GM23338 (cell line): ENCODE measurements at regions not wholly inside any gene's neighbourhood (a gene's known extent, or its start where the extent isn't known, plus 50 kb on each side); places are given as distances from the start of the nearest gene placed in this dataset.

ENCODE experiments used
- ATAC-seq: fragments of 200-7000 bp; cut with Tn5 transposase; 3 replicates; pipeline ENCODE4 v1.9.1; 2020
- DNase-seq: peaks from one replicate; pipeline ENCODE4 v3.0.0-alpha.2; 2015; ENCODE audit warnings: low spot score
- H2AFZ ChIP-seq: fragments of 200-600 bp; sonication (generic); 2 replicates; pipeline ENCODE4 v1.8.0; 2016; ENCODE audit warnings: antibody characterized with exemption, mild to moderate bottlenecking, moderate library complexity
- H3F3A ChIP-seq: fragments of 200-600 bp; sonication (generic); replicated peaks from 2 replicates; pipeline ENCODE4 v1.8.0; 2017; ENCODE audit warnings: antibody characterized with exemption, mixed run types, low read depth
- H3K27ac ChIP-seq: fragments of 200-600 bp; sonication (generic); 2 replicates; pipeline ENCODE4 v1.6.1; 2016; ENCODE audit warnings: low read depth
- H3K27me3 ChIP-seq: fragments of 200-600 bp; sonication (generic); 2 replicates; pipeline ENCODE4 v1.8.0; 2016; ENCODE audit warnings: mild to moderate bottlenecking, mixed run types, moderate library complexity; ENCODE audit not compliant: insufficient read depth
- H3K36me3 ChIP-seq: fragments of 200-600 bp; sonication (generic); 2 replicates; pipeline ENCODE4 v1.8.0; 2016; ENCODE audit warnings: mild to moderate bottlenecking; ENCODE audit not compliant: insufficient read depth
- H3K4me1 ChIP-seq: fragments of 200-600 bp; sonication (generic); 2 replicates; pipeline ENCODE4 v1.8.0; 2016; ENCODE audit warnings: mild to moderate bottlenecking, moderate library complexity; ENCODE audit not compliant: insufficient read depth
- H3K4me2 ChIP-seq: fragments of 200-600 bp; sonication (generic); 2 replicates; pipeline ENCODE4 v1.7.1; 2017; ENCODE audit warnings: mixed run types
- H3K4me3 ChIP-seq: fragments of 200-600 bp; sonication (generic); 2 replicates; pipeline ENCODE4 v1.6.1; 2016; ENCODE audit warnings: mixed run types
- H3K79me2 ChIP-seq: fragments of 200-600 bp; sonication (generic); replicated peaks from 2 replicates; pipeline ENCODE4 v1.8.0; 2017; ENCODE audit warnings: mild to moderate bottlenecking; ENCODE audit not compliant: insufficient read depth
- H3K9me2 ChIP-seq: fragments of 200-600 bp; sonication (generic); 2 replicates; pipeline ENCODE4 v1.8.0; 2017; ENCODE audit not compliant: insufficient read depth
- H4K20me1 ChIP-seq: fragments of 200-600 bp; sonication (generic); replicated peaks from 2 replicates; pipeline ENCODE4 v1.8.0; 2017; ENCODE audit warnings: mild to moderate bottlenecking; ENCODE audit not compliant: insufficient read depth
- H3K27ac Mint-ChIP-seq: 2 replicates; pipeline ENCODE4 v1.8.0; 2020; ENCODE audit warnings: inconsistent platforms, mild to moderate bottlenecking, moderate library complexity, mixed read lengths
- H3K27me3 Mint-ChIP-seq: 3 replicates; pipeline ENCODE4 v1.8.0; 2022; ENCODE audit warnings: low read depth, mild to moderate bottlenecking, moderate library complexity, mixed read lengths, inconsistent platforms; ENCODE audit not compliant: insufficient read depth, poor library complexity
- H3K36me3 Mint-ChIP-seq: 3 replicates; pipeline ENCODE4 v1.8.0; 2021; ENCODE audit warnings: low read depth, mild to moderate bottlenecking, inconsistent platforms, moderate library complexity, mixed read lengths
- H3K4me1 Mint-ChIP-seq: 3 replicates; pipeline ENCODE4 v1.8.0; 2020; ENCODE audit warnings: mild to moderate bottlenecking, inconsistent platforms, mixed read lengths
- H3K4me3 Mint-ChIP-seq: 3 replicates; pipeline ENCODE4 v1.8.0; 2021; ENCODE audit warnings: moderate library complexity, mild to moderate bottlenecking, inconsistent platforms, mixed read lengths
- H3K9me3 Mint-ChIP-seq: 3 replicates; pipeline ENCODE4 v1.8.0; 2020; ENCODE audit warnings: moderate library complexity, mild to moderate bottlenecking, inconsistent platforms, mixed read lengths
- CREB1 ChIP-seq: fragments of 250-450 bp; sonication (Bioruptor Pico); IDR thresholded peaks from 2 replicates; pipeline ENCODE4 v1.5.0; 2020; ENCODE audit warnings: low read depth, mild to moderate bottlenecking, moderate library complexity
- CTCF ChIP-seq, 2 experiments: fragments of 200-600 bp in 1 of 2; sonication (generic) in 1 of 2; conservative IDR thresholded peaks; 2 replicates each; pipeline versions ENCODE4 v1.5.1 to v1.6.1; 2016 to 2017; ENCODE audit warnings: antibody characterized with exemption in 2 of 2, low read depth in 2 of 2, mild to moderate bottlenecking in 2 of 2, moderate library complexity in 1 of 2
- ETS1 ChIP-seq: IDR thresholded peaks from 2 replicates; pipeline ENCODE4 v1.6.1; 2016; ENCODE audit warnings: antibody characterized with exemption
- EZH2 ChIP-seq: fragments of 200-600 bp; sonication (generic); IDR thresholded peaks from one replicate; pipeline ENCODE4 v1.8.0; 2017; ENCODE audit warnings: antibody characterized with exemption, mild to moderate bottlenecking, low read depth; ENCODE audit not compliant: unreplicated experiment
- EZH2phosphoT487 ChIP-seq: fragments of 200-600 bp; sonication (generic); IDR thresholded peaks from one replicate; pipeline ENCODE4 v1.8.1; 2018; ENCODE audit warnings: antibody characterized with exemption; ENCODE audit not compliant: unreplicated experiment
- JUNB ChIP-seq: IDR thresholded peaks from one replicate; pipeline ENCODE4 v1.6.1; 2016; ENCODE audit warnings: antibody characterized with exemption; ENCODE audit not compliant: unreplicated experiment
- NANOG ChIP-seq: IDR thresholded peaks from 2 replicates; pipeline ENCODE4 v1.6.1; 2016; ENCODE audit warnings: antibody characterized with exemption, borderline replicate concordance
- POLR2AphosphoS5 ChIP-seq: IDR thresholded peaks from 2 replicates; pipeline ENCODE4 v1.6.1; 2016; ENCODE audit warnings: antibody characterized with exemption, low read depth
- REST ChIP-seq: IDR thresholded peaks from one replicate; pipeline ENCODE4 v1.6.1; 2018; ENCODE audit warnings: antibody characterized with exemption; ENCODE audit not compliant: unreplicated experiment
- STAT1 ChIP-seq: IDR thresholded peaks from one replicate; pipeline ENCODE4 v1.6.1; 2016; ENCODE audit warnings: antibody characterized with exemption; ENCODE audit not compliant: unreplicated experiment
- ZNF114 ChIP-seq: fragments of 250-450 bp; sonication (Bioruptor Pico); IDR thresholded peaks from 2 replicates; pipeline ENCODE4 v1.5.0; 2020; ENCODE audit warnings: mild to moderate bottlenecking, moderate library complexity
- ZNF331 ChIP-seq: fragments of 250-450 bp; sonication (Bioruptor Pico); IDR thresholded peaks from 2 replicates; pipeline ENCODE4 v1.5.0; 2020; ENCODE audit warnings: low read depth, mild to moderate bottlenecking, moderate library complexity
- ZNF462 ChIP-seq: fragments of 250-450 bp; sonication (Bioruptor Pico); IDR thresholded peaks from 2 replicates; pipeline ENCODE4 v1.5.0; 2020; ENCODE audit warnings: mild to moderate bottlenecking, moderate library complexity

DNA sequence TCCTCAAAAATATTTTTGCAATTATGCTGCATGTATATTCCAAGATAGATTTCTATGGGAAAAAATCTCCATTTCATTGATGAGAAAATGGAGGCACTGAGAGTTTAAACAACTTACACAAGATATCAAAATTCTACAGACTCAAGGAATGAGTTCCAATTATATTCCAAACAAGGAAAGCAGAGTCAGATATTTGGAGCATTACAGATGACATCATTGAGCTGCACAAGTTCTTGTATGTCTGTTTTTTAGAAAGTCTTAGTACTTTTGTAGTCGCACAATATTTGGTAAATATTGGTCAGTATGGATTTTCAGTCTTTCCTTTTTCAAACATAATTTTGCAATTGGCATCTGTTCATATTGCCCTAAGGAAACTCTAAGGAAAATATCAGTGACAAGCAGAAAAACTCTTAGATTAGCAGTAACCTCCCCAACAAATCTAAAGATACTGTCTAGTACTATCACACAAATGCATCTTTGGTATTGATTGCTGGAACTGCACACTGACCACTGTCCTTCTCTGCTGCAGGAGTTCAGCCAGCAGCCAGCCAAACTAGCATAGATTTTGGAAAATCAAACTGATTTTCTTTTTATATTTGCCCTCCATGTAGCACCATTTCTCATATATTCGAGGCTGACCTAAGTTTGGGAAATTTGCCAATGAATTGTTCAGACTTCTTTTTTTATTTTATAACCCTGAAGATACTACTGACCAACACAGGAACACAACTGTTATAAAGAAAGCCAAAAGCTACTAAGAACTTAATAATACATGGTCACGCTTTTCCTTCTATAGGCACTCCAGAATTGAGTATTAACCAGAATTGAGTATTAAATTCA lies 51.7 kb upstream of the TBX18 start:
- Mint-ChIP-seq H3K27ac (no peak overlapping the region), H3K4me1 (no peaks in the 10 kb centered on the region), H3K27me3 (no peaks in the 10 kb centered on the region), H3K9me3 (peaks cover 10% of the 10 kb centered on the region; the same call in 2 of the 3 replicates), H3K36me3 (no peaks in the 10 kb centered on the region), H3K4me3 (no peak overlapping the region)
- ATAC-seq, result no peak
- H3K9me2 ChIP-seq, result 0 out of 2 replicates have a peak, but pooled peaks cover 3% of the 10 kb centered on the region
- no peaks in the 10 kb centered on the region for H4K20me1 ChIP-seq
- H3K27ac ChIP-seq, result no peak overlapping the region
- H3K79me2 ChIP-seq, result no peaks in the 10 kb centered on the region
- no peaks in the 10 kb centered on the region for H3K27me3 ChIP-seq
- H3K4me3 ChIP-seq, result no peak overlapping the region
- H3K4me2 ChIP-seq, result no peak overlapping the region
- no peak overlapping the region for H2AFZ ChIP-seq
- no peaks in the 10 kb centered on the region for H3K4me1 ChIP-seq
- TF ChIP-seq ETS1 (no peak), POLR2AphosphoS5 (no peak), CREB1 (CRISPR knock-in tag) (no peak), REST (no peak), NANOG (no peak), CTCF (conservative IDR thresholded peaks at IDR 0.05; ENCODE audit: low read depth in 2 of 2) (no peak), EZH2 (no peak), ZNF114 (CRISPR knock-in tag) (no peak), ZNF331 (no peak), JUNB (no peak), STAT1 (no peak), ZNF462 (CRISPR knock-in tag) (no peak), EZH2phosphoT487 (no peak)
- DNase-seq, result no peak
- H3K36me3 ChIP-seq, result no peaks in the 10 kb centered on the region
- H3F3A ChIP-seq, result no peaks in the 10 kb centered on the region
